ENCODE measurements at regions not wholly inside any gene's neighbourhood (a gene's known extent, or its start where the extent isn't known, plus 50 kb on each side); places are given as distances from the start of the nearest gene placed in this dataset.

GRCh38 chr3:74295479-74295878, 319.0 kb downstream of the CNTN3 start:
- TF ChIP-seq, protein P1, sequence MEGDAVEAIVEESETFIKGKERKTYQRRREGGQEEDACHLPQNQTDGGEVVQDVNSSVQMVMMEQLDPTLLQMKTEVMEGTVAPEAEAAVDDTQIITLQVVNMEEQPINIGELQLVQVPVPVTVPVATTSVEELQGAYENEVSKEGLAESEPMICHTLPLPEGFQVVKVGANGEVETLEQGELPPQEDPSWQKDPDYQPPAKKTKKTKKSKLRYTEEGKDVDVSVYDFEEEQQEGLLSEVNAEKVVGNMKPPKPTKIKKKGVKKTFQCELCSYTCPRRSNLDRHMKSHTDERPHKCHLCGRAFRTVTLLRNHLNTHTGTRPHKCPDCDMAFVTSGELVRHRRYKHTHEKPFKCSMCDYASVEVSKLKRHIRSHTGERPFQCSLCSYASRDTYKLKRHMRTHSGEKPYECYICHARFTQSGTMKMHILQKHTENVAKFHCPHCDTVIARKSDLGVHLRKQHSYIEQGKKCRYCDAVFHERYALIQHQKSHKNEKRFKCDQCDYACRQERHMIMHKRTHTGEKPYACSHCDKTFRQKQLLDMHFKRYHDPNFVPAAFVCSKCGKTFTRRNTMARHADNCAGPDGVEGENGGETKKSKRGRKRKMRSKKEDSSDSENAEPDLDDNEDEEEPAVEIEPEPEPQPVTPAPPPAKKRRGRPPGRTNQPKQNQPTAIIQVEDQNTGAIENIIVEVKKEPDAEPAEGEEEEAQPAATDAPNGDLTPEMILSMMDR (IDR thresholded peaks at IDR 0.05), result no peak
- Histone ChIP-seq H3K27ac (no peak overlapping the region), H3K36me3 (ENCODE audit: insufficient read depth in 1 of 2, low read depth in 1 of 2) (no peaks in the 10 kb centered on the region), H3K9me3 (no peaks in the 10 kb centered on the region), H3K4me3 (no peak overlapping the region), H3K27me3 (ENCODE audit: insufficient read depth in 3 of 3, low read length in 2 of 3) (no peaks in the 10 kb centered on the region), H3K4me1 (no peaks in the 10 kb centered on the region)
- DNase-seq (no peak), ATAC-seq (no peak)
- intact Hi-C loops (cut with DNase I), result no loop called here
- WGBS, 3 donors, result 86 to 93% (median 92%) methylated on average over 1 of the region's 1 CpG

DNA sequence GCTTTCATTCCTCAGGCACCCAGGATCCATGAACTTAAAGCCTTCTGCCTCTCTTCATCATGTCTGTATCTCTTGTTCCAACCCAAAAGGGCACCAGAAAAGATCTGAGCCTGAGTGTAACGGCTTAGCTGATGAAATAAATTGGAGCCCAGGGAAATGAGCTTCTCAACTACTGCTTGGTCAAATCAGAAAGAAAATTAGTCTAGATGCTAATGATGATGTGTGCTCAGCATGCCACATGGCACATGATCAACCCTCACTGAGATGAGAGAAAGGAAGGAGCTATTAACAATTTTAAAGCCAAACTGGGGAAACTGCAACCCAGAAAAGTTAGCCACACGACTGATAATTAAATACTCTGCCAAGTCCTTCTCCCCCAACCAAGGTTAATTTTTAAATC, 325.7 kb downstream of the CNTN3 start:
- intact Hi-C loops (cut with DNase I), result no loop called here
- Histone ChIP-seq H3K36me3 (ENCODE audit: insufficient read depth in 1 of 2, low read depth in 1 of 2) (no peaks in the 10 kb centered on the region), H3K27ac (no peak overlapping the region), H3K27me3 (ENCODE audit: insufficient read depth in 3 of 3, low read length in 2 of 3) (no peaks in the 10 kb centered on the region), H3K9me3 (no peaks in the 10 kb centered on the region), H3K4me3 (no peak overlapping the region), H3K4me1 (no peaks in the 10 kb centered on the region)
- ATAC-seq (no peak), DNase-seq (no peak)
- TF ChIP-seq, protein P1 (IDR thresholded peaks at IDR 0.05), result no peak
- WGBS, 3 donors, result 23 to 42% (median 34%) methylated on average over 2 of the region's 2 CpGs

DNA sequence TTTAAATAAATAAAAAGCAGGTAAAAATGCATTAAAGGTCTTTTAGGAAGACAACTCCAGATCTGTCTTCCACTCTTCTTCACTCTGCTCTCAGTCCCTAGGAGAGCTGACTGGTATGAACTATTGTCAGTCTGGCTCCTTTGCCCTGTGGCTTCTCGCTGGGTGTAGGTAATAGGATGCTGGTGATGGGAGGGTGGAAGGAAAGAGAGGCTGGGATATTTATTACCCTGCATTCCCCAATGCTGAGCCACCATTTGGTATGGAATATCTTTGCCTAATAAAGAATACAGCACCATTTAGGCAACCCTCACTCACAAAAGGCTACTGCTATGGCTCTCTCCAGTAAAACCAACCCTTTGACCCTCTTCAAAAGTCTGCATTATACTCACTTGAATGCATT, 326.9 kb downstream of the CNTN3 start:
- Histone ChIP-seq H3K27ac (no peak overlapping the region), H3K36me3 (ENCODE audit: insufficient read depth in 1 of 2, low read depth in 1 of 2) (no peaks in the 10 kb centered on the region), H3K4me1 (no peaks in the 10 kb centered on the region), H3K27me3 (ENCODE audit: insufficient read depth in 3 of 3, low read length in 2 of 3) (no peaks in the 10 kb centered on the region), H3K4me3 (no peak overlapping the region), H3K9me3 (no peaks in the 10 kb centered on the region)
- DNase-seq (no peak), ATAC-seq (no peak)
- 53 to 64% (median 56%) methylated on average over 1 of the region's 1 CpG for WGBS, 3 donors
- TF ChIP-seq, protein P1 (IDR thresholded peaks at IDR 0.05), result no peak
- intact Hi-C loops (cut with DNase I), result no loop called here

DNA sequence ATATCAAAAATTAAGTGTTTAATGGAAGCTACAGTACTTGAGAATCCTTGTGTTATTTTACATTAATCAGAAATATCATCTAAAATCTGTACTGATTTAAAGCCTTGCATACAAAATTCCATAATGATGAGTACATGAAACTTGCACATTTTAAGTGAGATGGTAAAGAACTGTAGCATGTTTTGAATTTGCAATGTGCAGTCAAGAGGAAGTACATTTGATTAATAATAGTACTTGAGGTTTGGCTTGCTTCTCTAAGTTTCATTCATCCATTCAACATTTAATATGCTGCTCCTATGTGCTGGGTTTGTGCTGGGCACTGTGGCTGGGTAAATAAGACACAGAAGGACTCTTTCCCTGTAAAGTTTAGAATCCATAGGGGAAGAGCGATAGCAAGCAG, 332.3 kb downstream of the CNTN3 start:
- intact Hi-C loops (cut with DNase I), result no loop called here

GRCh38 chr3:74281705-74282104, 332.8 kb downstream of the CNTN3 start:
- H3K36me3 ChIP-seq (ENCODE audit: insufficient read depth in 1 of 2, low read depth in 1 of 2), result no peaks in the 10 kb centered on the region
- 41 to 58% (median 50%) methylated on average over 1 of the region's 1 CpG for WGBS, 3 donors
- peaks cover 6% of the 10 kb centered on the region for H3K9me3 ChIP-seq
- intact Hi-C loops (cut with DNase I), result no loop called here
- TF ChIP-seq, protein P1 (IDR thresholded peaks at IDR 0.05), result no peak
- H3K4me1 ChIP-seq, result no peaks in the 10 kb centered on the region
- no peaks in the 10 kb centered on the region for H3K27me3 ChIP-seq (ENCODE audit: insufficient read depth in 3 of 3, low read length in 2 of 3)
- H3K4me3 ChIP-seq, result no peak overlapping the region
- ATAC-seq, result no peak
- H3K27ac ChIP-seq, result no peak overlapping the region
- no peak for DNase-seq

More for the DNA sequence above, 332.3 kb downstream of the CNTN3 start:
- Histone ChIP-seq H3K36me3 (ENCODE audit: insufficient read depth in 1 of 2, low read depth in 1 of 2) (no peaks in the 10 kb centered on the region), H3K27ac (no peak overlapping the region), H3K4me1 (no peaks in the 10 kb centered on the region), H3K9me3 (peaks cover 1% of the 10 kb centered on the region), H3K27me3 (ENCODE audit: insufficient read depth in 3 of 3, low read length in 2 of 3) (no peaks in the 10 kb centered on the region), H3K4me3 (no peak overlapping the region)
- ATAC-seq, result no peak
- DNase-seq, result no peak
- WGBS, 3 donors, result 95 to 97% (median 97%) methylated on average over 1 of the region's 1 CpG
- TF ChIP-seq, protein P1 (IDR thresholded peaks at IDR 0.05), result no peak

All from psoas muscle (tissue), 7 donors.